ENCODE measurements at regions not wholly inside any gene's neighbourhood (a gene's known extent, or its start where the extent isn't known, plus 50 kb on each side); places are given as distances from the start of the nearest gene placed in this dataset.
"Not testable (repeated sequence)": the region's sequence is repeated elsewhere in the genome, so short reads cannot be mapped to it uniquely, and the experiment has no call there.

GRCh38 chr5:116778651-116779280, 204.1 kb upstream of the SEMA6A start:
- no peak for ATAC-seq
- no peak for DNase-seq

GRCh38 chr5:116778032-116778431, 203.4 kb upstream of the SEMA6A start:
- no peak for ATAC-seq
- DNase-seq = no peak

DNA sequence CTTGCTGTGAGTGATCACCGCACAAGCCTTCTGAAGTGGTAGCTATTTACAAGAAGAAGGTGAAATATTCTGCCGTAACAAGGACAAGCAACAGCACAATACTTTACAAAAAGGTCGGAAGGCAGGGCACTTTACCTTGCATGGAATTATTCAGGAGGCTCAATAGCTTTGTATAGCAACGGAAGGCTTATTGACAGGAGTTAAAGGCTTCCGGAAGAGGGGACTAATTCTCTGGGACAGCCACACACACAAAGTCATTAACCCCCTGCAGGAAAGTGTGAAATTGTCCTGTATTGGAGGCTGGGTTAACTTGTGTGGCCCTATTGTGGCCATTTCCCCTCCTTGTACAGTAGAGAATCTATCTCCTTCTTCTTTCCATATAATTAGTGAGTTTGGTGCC, 199.3 kb upstream of the SEMA6A start:
- ATAC-seq = no peak
- no peak for DNase-seq

DNA sequence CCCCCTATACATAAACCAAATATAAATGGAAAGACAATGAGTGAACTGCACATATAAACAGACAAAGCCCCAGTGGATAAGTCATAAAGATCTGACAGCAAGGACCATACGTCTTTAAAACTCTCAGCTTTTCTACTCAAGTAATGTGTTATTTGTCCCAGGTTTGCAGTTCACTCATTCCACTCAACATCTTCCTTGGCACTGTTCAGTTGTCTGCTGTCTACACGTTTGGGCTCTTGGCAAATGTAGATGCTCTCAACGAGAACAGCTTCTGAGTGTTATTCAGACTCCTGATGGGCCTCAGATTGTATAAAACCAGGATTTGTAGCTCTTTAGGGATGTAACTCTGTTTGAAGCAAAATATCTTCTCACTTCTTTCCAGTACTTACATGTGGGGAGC, 198.2 kb upstream of the SEMA6A start:
- no peak for DNase-seq

DNA sequence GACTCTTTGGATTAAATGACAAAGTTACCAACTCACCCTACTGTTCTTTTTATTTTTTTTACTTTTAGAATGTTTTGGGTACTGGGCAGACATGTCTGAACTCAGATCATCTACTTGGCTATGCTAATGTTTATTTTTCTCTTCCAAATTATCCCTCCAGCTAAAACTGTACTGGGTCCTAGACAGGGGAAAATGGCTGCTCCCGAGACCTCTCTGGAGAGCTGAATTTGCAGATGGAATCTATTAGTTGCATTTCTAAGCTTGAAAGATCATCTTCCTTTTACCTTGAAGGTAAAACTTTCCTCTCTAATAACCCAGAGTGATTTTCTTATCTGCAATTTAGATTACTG, 197.5 kb upstream of the SEMA6A start:
- ATAC-seq = no peak
- no peak for DNase-seq

More for the DNA sequence above, 198.2 kb upstream of the SEMA6A start:
- ATAC-seq = no peak

DNA sequence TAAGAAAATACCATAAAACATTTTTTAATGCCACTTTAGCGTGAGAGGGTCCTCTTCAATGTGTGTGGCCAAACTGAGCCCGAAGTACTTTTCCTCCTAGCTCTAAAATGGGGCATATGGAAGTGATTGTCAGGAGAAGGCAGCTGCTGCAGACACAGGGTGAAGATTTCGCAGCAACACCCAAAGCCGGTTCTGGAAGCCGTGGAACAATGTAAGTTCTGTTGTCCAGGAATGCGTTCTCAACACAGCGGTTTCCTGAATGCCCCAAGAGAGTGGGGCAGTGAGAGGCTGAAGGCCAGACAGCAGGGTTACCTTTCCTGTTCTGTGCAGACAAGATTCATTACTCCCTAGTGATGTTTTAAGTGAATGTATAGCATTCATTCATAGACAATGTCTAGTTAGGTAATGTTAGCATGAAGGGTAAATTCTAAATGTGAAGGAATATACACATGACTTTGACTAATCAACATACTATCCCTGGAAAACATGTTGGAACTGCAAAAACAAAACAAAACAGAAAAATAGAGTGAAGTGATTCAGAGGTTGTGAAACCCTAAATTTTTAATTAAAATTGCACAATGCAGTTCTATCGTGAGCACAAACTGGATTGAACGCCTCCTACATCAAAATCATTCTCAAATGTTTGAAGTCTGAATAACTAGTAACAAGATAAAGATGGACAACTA, 197.0 kb upstream of the SEMA6A start:
- ATAC-seq (no peak), DNase-seq (no peak)

GRCh38 chr5:116769953-116770352, 195.3 kb upstream of the SEMA6A start:
- not testable (repeated sequence) for ATAC-seq

DNA sequence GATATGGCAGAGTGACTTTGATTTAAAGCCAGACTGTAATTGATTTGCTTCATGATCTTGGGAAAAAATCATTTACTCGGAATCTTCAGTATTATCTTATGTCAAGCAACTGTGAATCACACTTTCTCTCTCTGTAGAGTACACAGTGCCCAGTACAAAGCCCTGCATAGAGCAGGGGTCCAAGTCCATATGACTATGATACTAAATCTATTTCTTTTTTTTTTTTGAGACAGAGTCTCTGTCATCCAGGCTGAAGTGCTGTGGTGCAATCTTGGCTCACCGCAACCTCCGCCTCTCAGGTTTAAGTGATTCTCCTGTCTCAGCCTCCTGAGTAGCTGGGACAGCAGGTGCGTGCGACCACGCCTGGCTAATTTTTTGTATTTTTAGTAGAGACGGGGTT, 194.8 kb upstream of the SEMA6A start:
- ATAC-seq (no peak), DNase-seq (no peak)

More at GRCh38 chr5:116769953-116770352, 195.3 kb upstream of the SEMA6A start:
- not testable (repeated sequence) for DNase-seq

DNA sequence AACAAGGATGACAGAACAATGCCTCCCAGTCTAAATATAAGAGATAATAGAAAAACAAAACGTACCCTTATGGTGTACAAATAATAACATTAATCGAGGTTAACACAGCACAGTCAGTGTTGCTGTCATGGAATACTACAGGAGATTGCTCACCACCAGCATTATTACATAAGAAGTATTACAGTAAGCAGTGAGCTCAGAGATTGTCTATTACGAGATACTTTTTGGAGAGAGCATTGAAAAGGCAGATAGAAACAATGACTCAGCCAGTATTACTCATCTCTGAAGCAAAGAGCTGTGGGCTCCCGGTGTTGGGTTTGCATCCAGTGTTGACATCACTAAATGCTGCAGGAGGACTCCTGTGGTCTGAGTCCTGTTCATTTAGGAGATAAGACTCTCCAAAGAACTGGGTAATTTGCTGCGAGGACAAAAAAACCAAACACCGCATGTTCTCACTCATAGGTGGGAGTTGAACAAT, 191.9 kb upstream of the SEMA6A start:
- no peak for DNase-seq
- ATAC-seq = no peak

DNA sequence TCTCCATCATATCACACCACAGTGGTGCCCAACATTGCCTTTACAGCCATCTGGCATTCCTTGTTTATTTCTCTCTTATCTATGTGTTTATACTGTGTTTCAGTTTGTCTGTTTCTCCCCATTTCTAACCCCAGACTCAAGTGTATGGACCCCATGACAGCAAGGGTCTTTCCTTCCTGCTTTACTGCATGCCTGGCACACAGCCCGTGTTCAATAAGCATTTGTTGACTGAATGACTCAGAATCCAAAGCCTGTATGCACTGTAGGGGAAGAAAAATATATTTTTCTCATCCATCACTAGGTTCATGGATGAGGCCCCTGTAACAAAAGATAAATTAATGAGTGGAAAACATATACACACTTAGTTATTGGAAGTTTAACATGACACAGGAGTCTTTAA, 190.8 kb upstream of the SEMA6A start:
- ATAC-seq = no peak
- no peak for DNase-seq

DNA sequence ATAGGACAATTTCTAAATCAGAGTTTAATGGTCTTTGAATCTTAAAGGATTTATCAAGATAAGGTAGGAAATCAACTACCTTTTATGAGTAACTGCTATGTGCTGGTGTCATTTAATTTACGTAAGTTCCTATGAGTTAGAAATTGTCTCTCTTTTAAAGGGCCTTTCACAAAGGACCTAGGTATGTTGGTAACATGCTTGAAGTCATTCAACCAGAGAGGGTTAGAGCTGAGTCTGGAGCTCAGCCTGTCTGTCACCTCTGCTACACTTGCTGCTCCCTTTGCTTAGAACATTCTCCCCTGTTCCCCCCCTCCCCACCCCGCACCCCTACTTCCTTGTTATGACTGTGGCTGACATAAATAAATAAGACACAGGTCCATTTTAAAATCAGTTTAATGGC, 190.3 kb upstream of the SEMA6A start:
- ATAC-seq (no peak), DNase-seq (no peak)

- DNase-seq (no peak), ATAC-seq (no peak)
Measured at GRCh38 chr5:116763987-116764866, 189.6 kb upstream of the SEMA6A start.

DNA sequence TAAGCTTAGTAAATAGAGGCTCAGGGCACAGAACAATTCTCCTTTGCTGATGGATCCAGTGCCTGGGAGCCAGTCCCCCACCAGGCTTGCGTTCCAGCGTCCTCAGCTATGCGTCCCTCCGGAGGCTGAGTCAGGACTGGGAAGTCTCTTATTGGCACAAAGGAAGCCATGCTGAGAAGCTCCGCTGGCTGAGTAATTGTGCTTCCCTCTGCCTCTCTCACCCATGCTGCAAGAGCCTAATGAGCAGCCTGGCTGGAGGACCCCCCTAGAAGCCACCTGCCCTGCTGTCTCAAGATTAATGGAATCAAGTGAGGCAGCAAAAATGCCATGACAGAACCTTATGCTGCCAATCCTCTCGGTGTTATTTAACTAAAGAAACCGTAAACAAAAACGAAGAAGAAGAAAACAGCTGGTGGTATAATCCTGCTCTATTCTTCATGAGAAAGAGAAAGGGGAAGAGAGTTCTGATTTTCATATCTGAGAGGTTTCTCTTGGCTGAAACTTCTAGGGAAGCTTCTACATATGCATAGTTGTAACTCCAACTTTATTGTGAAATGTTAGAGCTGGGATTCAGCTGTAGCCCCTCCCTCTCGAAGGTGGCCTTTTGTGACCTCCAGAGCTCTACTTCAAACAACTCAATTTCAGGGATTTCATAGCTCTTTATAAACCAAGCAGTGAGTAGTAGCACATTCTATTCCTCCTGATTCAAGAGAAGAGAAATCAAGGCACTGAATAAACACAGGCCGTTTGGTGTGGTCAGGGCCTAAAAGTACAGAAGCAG, 185.4 kb upstream of the SEMA6A start:
- DNase-seq (no peak), ATAC-seq (no peak)

GRCh38 chr5:116757326-116757725, 182.7 kb upstream of the SEMA6A start:
- DNase-seq (no peak), ATAC-seq (no peak)

DNA sequence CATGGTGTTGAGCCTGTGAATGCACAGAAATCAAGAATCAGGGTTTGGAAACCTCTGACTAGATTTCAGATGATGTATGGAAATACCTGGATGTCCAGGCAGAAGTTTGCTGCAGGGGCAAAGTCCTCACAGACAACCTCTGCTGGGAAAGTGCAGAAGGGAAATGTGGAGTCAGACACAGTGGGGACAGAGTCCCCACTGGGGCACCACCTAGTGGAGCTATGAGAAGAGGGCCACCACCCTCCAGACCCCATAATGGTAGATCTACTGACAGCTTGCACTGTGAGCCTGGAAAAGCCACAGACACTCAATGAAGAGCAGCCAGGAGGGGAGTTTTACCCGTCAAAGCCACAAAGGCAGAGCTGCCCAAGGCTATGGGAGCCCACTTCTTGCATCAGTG, 181.9 kb upstream of the SEMA6A start:
- DNase-seq = no peak
- no peak for ATAC-seq

DNA sequence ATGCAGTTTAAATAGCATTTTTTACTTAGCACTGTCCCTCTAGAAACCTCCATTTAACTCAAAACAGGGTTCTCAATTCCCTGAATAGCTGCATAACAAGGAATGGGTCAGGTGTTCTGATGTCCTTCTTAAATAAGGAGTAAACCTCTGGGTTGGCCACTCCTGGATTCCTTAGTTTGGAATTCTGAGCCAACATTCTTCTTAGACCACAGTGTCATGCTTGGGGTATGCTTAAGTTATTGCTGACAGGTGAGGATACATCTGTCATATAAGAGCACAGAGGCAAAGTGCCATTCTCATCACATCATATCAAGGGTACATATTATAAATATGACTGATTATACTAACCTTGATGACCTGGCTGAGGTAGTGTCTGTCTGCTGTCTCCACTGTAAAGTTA, 179.9 kb upstream of the SEMA6A start:
- ATAC-seq (no peak), DNase-seq (no peak)

DNA sequence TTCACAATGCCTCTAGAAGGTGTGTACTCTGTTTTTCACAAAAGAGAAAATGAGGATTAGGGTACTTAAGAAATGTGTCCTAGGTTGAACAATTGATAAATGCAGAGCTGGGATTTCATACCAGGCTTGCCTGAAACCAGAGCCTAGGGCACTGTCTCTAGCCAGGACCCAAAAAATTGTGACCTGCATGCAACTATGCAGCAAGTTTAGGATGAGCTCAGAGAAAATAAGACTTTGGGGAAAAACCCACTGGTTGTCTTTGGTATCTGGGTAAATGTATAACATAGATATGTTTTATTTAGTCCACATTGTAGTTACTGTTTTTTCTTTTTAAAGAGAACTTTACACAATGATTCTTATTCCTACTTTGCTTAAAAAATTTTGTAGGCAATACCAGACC, 177.1 kb upstream of the SEMA6A start:
- ATAC-seq = no peak
- DNase-seq = no peak

GRCh38 chr5:116750631-116751580, 176.3 kb upstream of the SEMA6A start:
- DNase-seq = no peak
- ATAC-seq = no peak

DNA sequence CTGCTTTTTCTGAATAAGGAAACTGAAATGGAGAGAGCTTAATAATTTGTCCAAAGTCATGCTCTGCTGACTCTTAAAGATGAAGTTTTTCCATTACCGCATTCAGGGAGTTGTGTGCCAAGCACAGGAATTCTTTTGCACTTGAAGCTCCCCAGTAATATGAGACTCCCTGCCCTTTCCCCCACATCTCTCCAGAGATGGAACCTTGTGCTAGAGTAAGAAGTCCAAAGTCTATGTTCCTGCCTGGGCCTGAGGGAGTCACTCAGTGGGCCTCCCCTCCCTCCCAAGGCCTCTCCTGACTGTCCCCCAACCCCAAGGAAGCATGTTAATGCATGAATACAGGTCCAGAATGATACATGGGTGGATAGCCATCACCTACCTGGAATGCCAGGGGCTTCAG, 173.3 kb upstream of the SEMA6A start:
- no peak for ATAC-seq
- no peak for DNase-seq

DNA sequence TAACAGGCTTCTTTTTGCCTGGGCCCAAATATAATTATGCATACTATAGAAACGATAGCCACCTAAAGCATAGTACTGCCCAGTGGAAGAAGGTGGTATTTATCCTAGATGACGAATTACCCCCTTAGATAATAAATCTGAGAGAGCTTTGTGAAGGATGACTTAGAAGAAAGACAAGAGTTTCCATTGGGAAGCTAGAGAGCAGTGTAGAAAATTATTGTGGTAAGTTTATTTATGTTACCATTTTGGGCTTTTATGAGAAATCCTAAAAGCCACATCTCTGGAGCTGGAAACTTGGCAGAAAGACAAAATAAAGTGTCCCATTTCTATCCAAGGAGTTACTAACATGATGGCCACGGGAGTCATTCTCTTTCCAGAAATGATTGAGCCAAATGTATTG, 172.0 kb upstream of the SEMA6A start:
- DNase-seq (no peak), ATAC-seq (no peak)

DNA sequence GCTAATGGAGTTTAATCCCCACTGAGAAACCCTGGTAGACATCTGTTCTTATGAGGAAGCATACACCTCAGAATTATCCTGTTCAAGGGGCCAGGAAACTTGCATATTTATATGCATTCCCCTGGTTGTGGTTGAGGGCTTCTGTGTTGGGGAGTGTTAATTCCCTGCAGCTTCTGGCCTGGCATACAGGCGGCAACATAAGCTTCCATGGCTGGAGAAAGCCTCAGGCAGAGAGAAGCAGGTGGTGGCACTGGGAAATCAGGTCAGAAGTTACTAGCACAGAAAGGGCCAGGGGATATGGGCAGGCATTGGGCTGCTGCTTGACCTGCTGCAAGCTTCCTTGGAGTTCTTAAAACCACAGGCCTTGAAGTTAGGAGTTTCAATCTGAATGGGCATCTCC, 166.1 kb upstream of the SEMA6A start:
- ATAC-seq (no peak), DNase-seq (no peak)

Measured in stimulated activated naive CD8-positive, alpha-beta T cell treated with anti-CD3 and anti-CD28 coated beads, Interleukin-15, Interleukin-2, amounts not matched to agents 100 U/mL and 50 U/mL, for 24 hours (primary cell).